B cell (primary cell): ENCODE measurements at regions not wholly inside any gene's neighbourhood (a gene's known extent, or its start where the extent isn't known, plus 50 kb on each side); places are given as distances from the start of the nearest gene placed in this dataset.

Experiments used
- ATAC-seq: fragments of 200-7000 bp; cut with Tn5 transposase; one replicate; pipeline ENCODE4 v1.10.0; 2021; ENCODE audit warnings: low read depth, mild to moderate bottlenecking, moderate number of reproducible peaks, moderate library complexity
- CTCF ChIA-PET: fragments of 350-600 bp; sonication (Branson Sonifier 250); formaldehyde crosslinking; loops from one replicate; lab custom pipeline; 2021; ENCODE audit warnings: antibody characterized with exemption, inconsistent platforms; lab: Charles Lee
- POLR2A ChIA-PET: fragments of 350-600 bp; sonication (Branson Sonifier 250); formaldehyde crosslinking; loops from one replicate; lab custom pipeline; 2021; ENCODE audit warnings: antibody characterized with exemption; lab: Charles Lee
- DNase-seq: peaks from one replicate; pipeline ENCODE4 v3.0.0; 2013
- H2AFZ ChIP-seq: 2 replicates; pipeline ENCODE4 v1.6.1; 2012; ENCODE audit warnings: mild to moderate bottlenecking, low read depth, low read length; ENCODE audit not compliant: insufficient read depth, poor library complexity, severe bottlenecking
- H3K27ac ChIP-seq, 2 donors: 1 replicate in 1 of 2; 2 replicates in 1 of 2; pipeline ENCODE4 v1.5.1; 2012 to 2013; ENCODE audit warnings: low read length in 2 of 2, mild to moderate bottlenecking in 2 of 2, moderate library complexity in 1 of 2
- H3K27me3 ChIP-seq, 4 experiments: fragments of 200-600 bp in 1 of 4; sonication (generic) in 1 of 4; replicated peaks in 1 of 4; 1 replicate in 2 of 4; 2 replicates in 2 of 4; pipeline versions ENCODE4 v1.6.1 to v1.7.0; 2013 to 2016; ENCODE audit warnings: low read length in 3 of 4, mild to moderate bottlenecking in 2 of 4, mixed read lengths in 1 of 4, moderate library complexity in 1 of 4; ENCODE audit not compliant: insufficient read depth in 4 of 4, control insufficient read depth in 3 of 4; ENCODE audit errors: control extremely low read depth in 1 of 4
- H3K36me3 ChIP-seq, 2 experiments: replicated peaks in 1 of 2; 1 replicate in 1 of 2; 2 replicates in 1 of 2; pipeline versions ENCODE4 v1.6.1 to v1.7.1; 2013; ENCODE audit warnings: low read length in 1 of 2; ENCODE audit not compliant: insufficient read depth in 2 of 2, control insufficient read depth in 1 of 2; ENCODE audit errors: control extremely low read depth in 1 of 2, extremely low read depth in 1 of 2
- H3K4me1 ChIP-seq, 2 donors: fragments of 200-600 bp in 1 of 2; sonication (generic) in 1 of 2; 1 replicate in 1 of 2; 2 replicates in 1 of 2; pipeline versions ENCODE4 v1.5.1 to v1.6.1; 2013 to 2017; ENCODE audit warnings: low read length in 2 of 2; ENCODE audit not compliant: control insufficient read depth in 2 of 2, insufficient read depth in 2 of 2
- H3K4me2 ChIP-seq: replicated peaks from 2 replicates; pipeline ENCODE3; 2012; ENCODE audit warnings: mild to moderate bottlenecking, low read depth, low read length; ENCODE audit not compliant: poor library complexity, severe bottlenecking
- H3K4me3 ChIP-seq, 5 experiments: fragments of 200-600 bp in 1 of 5; sonication (generic) in 1 of 5; 1 replicate in 3 of 5; 2 replicates in 2 of 5; pipeline versions ENCODE4 v1.5.1 to v1.7.0; 2011 to 2016; ENCODE audit warnings: low read length in 4 of 5, mild to moderate bottlenecking in 4 of 5, low read depth in 2 of 5, control low read depth in 1 of 5, moderate library complexity in 1 of 5; ENCODE audit not compliant: insufficient read depth in 1 of 5; ENCODE audit errors: control extremely low read depth in 1 of 5, extremely low read depth in 1 of 5
- H3K79me2 ChIP-seq: fragments of 200-600 bp; sonication (generic); one replicate; pipeline ENCODE4 v1.6.0; 2016; ENCODE audit warnings: low read length; ENCODE audit not compliant: control insufficient read depth, insufficient read depth
- H3K9ac ChIP-seq: fragments of 200-600 bp; sonication (generic); 2 replicates; pipeline ENCODE4 v1.6.1; 2017; ENCODE audit warnings: mild to moderate bottlenecking, low read length, moderate library complexity
- H3K9me3 ChIP-seq, 3 donors: one replicate each; pipeline versions ENCODE4 v1.6.1 to v1.7.1; 2013; ENCODE audit warnings: low read length in 2 of 3; ENCODE audit not compliant: control insufficient read depth in 2 of 3, insufficient read depth in 1 of 3; ENCODE audit errors: control extremely low read depth in 1 of 3
- H4K20me1 ChIP-seq: 2 replicates; pipeline ENCODE4 v1.6.0; 2012; ENCODE audit warnings: mild to moderate bottlenecking, low read length; ENCODE audit not compliant: insufficient read depth, control insufficient read depth, poor library complexity, severe bottlenecking
- H3K27ac Mint-ChIP-seq: one replicate; pipeline ENCODE4 v1.8.0; 2021; ENCODE audit warnings: mixed read lengths
- H3K27me3 Mint-ChIP-seq: one replicate; pipeline ENCODE4 v1.8.0; 2021; ENCODE audit warnings: mixed read lengths
- H3K4me1 Mint-ChIP-seq: one replicate; pipeline ENCODE4 v1.8.0; 2021; ENCODE audit warnings: mixed read lengths
- H3K4me3 Mint-ChIP-seq: one replicate; pipeline ENCODE4 v1.8.0; 2021; ENCODE audit warnings: mixed read lengths
- H3K9me3 Mint-ChIP-seq: one replicate; pipeline ENCODE4 v1.8.0; 2022; ENCODE audit warnings: mixed read lengths; ENCODE audit not compliant: insufficient read depth
- EZH2 ChIP-seq: IDR thresholded peaks from 2 replicates; pipeline ENCODE4 v1.6.1; 2012; ENCODE audit warnings: borderline replicate concordance, low read depth, mild to moderate bottlenecking, moderate library complexity, low read length; ENCODE audit not compliant: insufficient read depth, poor library complexity, severe bottlenecking
- WGBS: methylation state at CpG from one replicate; pipeline ENCODE4 v1.1.5; 2013; ENCODE audit warnings: missing lambda C conversion rate; ENCODE audit not compliant: insufficient coverage; 5-methylcytosine and 5-hydroxymethylcytosine counted together
- intact Hi-C: fragments of 100-400 bp; cut with micrococcal nuclease; formaldehyde crosslinking; loops from one replicate; pipeline ENCODE4 v1.10.0; 2022
- TF ChIP-seq, protein P1 (sequence below): fragments of 200-600 bp; IDR thresholded peaks from one replicate; pipeline ENCODE4 v1.8.0; 2022; ENCODE audit warnings: antibody characterized with exemption, mild to moderate bottlenecking

DNA sequence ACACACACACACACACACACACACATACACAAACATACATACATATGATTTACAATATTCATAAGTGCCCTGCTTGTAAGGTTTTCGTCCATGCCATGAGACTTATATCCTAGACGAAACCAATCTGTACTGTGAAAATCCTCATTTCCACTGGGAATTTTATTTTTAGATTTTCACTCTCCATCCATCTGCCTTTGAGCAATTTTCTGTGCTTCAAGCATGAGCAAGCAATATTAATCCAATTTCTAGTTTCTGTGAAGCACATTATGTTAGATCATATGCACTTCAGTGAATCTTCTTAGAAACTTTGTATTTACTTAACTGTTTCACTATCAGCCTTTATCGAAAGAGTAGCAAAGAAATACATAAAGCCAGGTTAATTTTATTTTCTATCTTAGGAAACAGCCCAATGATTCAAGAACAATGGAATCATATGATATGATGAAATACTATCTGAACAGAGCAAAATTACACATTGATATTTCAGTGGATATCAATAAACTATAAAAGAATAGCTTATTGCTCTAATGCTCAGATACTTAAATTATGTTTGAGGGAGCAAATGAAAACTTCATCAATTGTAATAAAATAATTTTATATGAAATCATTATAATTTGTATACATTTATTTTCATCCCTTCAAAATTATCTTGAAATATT lies 1100.7 kb upstream of the MIR17HG start:
- intact Hi-C loops, result no loop called here
- Histone ChIP-seq H3K79me2 (no peaks in the 10 kb centered on the region), H3K27ac (no peak overlapping the region), H4K20me1 (no peaks in the 10 kb centered on the region), H3K4me1 (no peaks in the 10 kb centered on the region), H3K4me3 (no peak overlapping the region), H3K4me2 (no peak overlapping the region), H3K9ac (no peak overlapping the region), H3K27me3 (no peaks in the 10 kb centered on the region), H2AFZ (no peak overlapping the region), H3K36me3 (no peaks in the 10 kb centered on the region), H3K9me3 (no peaks in the 10 kb centered on the region)
- Mint-ChIP-seq H3K27me3 (no peaks in the 10 kb centered on the region), H3K27ac (no peak overlapping the region), H3K9me3 (peaks cover 3% of the 10 kb centered on the region), H3K4me3 (no peak overlapping the region), H3K4me1 (no peaks in the 10 kb centered on the region)
- no peak for ATAC-seq
- POLR2A ChIA-PET, result no interaction called here
- DNase-seq, result no peak
- whole genome bisulfite sequencing, result 90% methylated on average over 2 of the region's 3 CpGs
- no peak for TF ChIP-seq EZH2
- TF ChIP-seq, protein P1, sequence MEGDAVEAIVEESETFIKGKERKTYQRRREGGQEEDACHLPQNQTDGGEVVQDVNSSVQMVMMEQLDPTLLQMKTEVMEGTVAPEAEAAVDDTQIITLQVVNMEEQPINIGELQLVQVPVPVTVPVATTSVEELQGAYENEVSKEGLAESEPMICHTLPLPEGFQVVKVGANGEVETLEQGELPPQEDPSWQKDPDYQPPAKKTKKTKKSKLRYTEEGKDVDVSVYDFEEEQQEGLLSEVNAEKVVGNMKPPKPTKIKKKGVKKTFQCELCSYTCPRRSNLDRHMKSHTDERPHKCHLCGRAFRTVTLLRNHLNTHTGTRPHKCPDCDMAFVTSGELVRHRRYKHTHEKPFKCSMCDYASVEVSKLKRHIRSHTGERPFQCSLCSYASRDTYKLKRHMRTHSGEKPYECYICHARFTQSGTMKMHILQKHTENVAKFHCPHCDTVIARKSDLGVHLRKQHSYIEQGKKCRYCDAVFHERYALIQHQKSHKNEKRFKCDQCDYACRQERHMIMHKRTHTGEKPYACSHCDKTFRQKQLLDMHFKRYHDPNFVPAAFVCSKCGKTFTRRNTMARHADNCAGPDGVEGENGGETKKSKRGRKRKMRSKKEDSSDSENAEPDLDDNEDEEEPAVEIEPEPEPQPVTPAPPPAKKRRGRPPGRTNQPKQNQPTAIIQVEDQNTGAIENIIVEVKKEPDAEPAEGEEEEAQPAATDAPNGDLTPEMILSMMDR, result no peak
- CTCF ChIA-PET, result no interaction called here

DNA sequence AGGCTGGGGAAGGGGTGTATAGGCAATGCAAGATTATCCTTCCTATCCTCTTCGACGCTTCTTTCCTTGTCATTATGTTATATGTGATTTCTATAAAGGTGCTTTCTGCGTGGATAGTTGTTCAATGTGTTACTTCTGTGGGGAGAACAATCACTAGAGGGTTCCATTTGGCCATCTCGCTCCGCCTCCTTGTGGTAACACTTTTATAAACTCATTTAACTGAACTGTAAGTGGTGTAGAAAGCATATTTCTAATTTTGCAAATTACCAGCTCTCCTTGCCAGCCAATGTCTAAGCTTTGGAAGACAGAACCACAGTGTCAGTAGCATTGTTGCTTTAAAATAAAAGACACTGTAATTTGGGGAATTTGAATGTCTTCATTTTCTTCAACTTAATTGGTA lies 1093.7 kb upstream of the MIR17HG start:
- intact Hi-C loops, result no loop called here
- Histone ChIP-seq H3K4me2 (no peak overlapping the region), H3K36me3 (no peaks in the 10 kb centered on the region), H3K27me3 (no peaks in the 10 kb centered on the region), H3K9ac (no peak overlapping the region), H2AFZ (no peak overlapping the region), H3K79me2 (no peaks in the 10 kb centered on the region), H3K9me3 (peaks cover 0 to 11% (median 8%) of the 10 kb centered on the region in 3 donors), H4K20me1 (no peaks in the 10 kb centered on the region), H3K27ac (no peak overlapping the region), H3K4me1 (no peaks in the 10 kb centered on the region), H3K4me3 (no peak overlapping the region)
- H3K9me3 Mint-ChIP-seq, result peaks cover 7% of the 10 kb centered on the region
- no peak for TF ChIP-seq EZH2
- TF ChIP-seq, protein P1, result no peak
- H3K4me3 Mint-ChIP-seq, result no peak overlapping the region
- WGBS, result no CpG with 5 or more reads among the region's 5 CpGs
- ChIA-PET CTCF (no interaction called here), POLR2A (no interaction called here)
- no peaks in the 10 kb centered on the region for H3K4me1 Mint-ChIP-seq
- no peak overlapping the region for H3K27ac Mint-ChIP-seq
- no peaks in the 10 kb centered on the region for H3K27me3 Mint-ChIP-seq
- ATAC-seq (no peak), DNase-seq (no peak)
